Dermis blood vessel endothelial cell (primary cell): ENCODE measurements at regions not wholly inside any gene's neighbourhood (a gene's known extent, or its start where the extent isn't known, plus 50 kb on each side); places are given as distances from the start of the nearest gene placed in this dataset.
"Not testable (repeated sequence)": the region's sequence is repeated elsewhere in the genome, so short reads cannot be mapped to it uniquely, and the experiment has no call there.

Experiments used
- DNase-seq: peaks from one replicate; pipeline ENCODE4 v3.0.0; 2010

DNA sequence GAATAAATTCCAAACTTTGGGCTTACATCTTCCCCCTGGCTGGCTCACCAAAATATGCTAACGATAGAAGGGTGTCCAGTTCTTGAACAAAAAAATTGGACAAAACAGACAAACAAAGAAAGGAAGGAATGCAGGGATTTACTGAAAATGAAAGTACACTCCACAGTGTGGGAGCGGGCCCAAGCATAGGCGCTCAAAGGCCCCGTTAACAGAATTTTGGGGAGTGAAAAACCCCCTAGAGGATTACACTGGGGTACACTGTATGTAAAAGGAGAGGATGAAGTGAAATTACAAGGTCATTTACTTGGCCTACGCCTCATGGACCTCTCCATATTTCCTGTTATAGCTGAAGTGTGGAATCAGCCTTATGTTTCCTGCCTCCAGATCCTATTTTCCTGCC lies 899.7 kb downstream of the DSC3 start:
- DNase-seq: no peak

DNA sequence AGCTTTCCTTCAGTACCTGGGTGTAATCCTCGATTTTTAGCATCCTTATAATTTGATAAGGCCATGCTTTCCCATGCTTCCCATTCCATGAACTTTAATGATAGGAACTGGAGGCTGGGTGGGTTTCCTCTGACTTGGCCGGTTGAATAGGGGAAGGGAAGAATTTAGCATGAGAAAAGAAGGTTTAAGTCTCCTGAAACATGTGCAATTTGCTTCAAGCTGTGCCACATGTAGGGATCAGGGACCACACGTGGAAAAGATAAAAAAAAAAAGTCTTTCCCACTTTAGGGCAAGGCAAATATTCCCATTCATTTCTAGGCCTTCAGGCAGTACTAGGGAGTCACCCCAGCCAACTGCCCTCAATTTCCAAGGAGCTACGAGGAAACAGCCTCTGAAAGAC lies 900.3 kb downstream of the DSC3 start:
- DNase-seq: no peak

DNA sequence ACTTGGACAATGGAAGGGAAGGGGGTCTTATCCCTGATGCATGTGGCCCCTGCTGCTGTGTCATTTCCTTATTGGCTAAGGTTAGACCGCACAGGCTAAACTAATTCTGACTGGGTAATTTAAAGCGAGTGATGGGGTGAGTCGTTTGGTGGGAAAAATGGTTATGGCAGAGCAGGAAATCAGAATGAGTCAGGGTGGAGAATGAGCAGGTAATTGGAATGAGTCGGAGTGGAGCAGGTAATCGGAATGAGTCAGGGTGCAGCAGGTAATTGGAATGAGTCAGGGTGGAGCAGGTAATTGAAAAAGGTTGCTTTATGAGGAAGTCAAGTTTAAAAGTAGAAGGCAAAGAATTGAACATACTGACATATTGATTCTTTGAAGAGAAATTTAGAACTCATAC lies 901.0 kb downstream of the DSC3 start:
- not testable (repeated sequence) for DNase-seq

GRCh38 chr18:30139631-30140287 lies 902.8 kb downstream of the DSC3 start:
- DNase-seq: no peak

DNA sequence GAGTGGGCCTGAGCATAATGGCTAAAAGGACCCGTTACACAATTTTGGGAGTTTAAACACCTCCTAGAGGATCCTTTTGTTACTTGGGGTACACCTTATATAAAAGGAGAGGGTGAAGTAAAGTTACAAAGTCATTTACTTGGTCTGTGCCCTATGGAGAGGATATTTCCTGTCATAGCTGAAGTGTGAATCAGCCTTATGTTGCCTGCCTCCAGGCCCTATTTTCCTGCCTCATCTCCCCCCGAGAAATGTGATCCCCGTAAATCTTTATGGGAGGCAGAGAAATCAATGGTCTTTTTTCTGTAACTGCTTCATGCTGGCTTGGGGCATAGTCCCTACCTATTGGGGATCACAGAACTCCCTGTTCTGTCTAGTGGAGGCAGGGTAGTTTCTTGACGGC lies 906.6 kb downstream of the DSC3 start:
- no peak for DNase-seq

DNA sequence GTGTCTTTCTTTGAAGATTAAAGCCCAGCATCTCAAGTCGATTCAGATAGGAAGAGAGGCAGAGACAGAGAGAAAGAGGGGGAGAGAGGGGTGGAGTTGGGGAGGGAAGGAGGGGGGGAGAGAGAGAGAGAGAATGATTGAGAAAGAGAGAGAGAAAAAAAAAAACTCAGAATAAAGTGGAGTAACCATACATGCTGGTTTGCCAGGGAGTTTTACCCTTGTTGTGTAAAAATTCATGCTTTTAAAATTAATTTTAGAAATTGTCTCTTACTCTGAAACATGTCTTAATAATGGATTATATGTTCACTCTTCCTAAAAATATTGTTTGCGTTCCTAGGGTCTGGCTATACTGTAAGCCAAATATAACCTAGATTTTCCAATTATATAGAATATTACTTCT lies 908.5 kb downstream of the DSC3 start:
- no peak for DNase-seq

- DNase-seq: no peak
These were observed 909.6 kb downstream of the DSC3 start for GRCh38 chr18:30132959-30133358.

DNA sequence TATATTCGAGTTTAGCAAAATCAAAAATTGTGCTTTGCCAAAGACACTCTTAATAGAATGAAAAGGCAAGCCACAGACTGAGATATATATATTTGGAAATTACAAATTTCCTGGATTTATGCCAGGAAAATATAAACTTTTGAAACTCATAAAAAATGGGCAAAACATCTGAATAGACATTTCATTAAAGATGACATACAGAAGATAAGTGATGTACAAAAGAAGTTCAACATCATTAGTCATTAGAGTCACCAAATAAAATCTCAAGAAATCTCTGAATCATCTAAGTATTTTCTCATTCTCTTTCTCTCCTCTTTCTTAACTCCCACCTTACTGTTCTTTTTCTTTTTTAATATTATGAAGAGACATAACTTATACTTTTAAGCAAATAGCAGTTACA lies 921.1 kb downstream of the DSC3 start:
- no peak for DNase-seq

DNA sequence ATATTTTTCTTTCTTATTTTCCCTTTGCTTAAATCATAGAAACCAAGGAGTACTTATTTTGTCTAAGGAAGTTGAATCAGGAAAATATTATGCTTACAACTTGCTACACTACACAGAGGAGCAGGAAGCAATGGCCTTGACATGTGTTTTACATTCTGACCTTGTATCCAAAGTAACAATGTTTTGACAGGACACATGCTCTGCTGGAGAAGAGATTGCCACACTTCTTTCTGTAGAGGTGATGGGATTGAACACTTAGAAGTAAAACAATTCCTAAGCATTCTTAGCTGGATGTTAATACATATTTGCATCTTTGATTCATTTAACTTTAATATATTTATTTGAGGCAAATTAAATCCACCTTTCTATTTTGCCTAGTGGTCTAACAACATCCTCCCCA lies 929.1 kb downstream of the DSC3 start:
- peak; percentile 3 for DNase-seq

GRCh38 chr18:30106356-30106755 lies 936.2 kb downstream of the DSC3 start:
- no peak for DNase-seq

DNA sequence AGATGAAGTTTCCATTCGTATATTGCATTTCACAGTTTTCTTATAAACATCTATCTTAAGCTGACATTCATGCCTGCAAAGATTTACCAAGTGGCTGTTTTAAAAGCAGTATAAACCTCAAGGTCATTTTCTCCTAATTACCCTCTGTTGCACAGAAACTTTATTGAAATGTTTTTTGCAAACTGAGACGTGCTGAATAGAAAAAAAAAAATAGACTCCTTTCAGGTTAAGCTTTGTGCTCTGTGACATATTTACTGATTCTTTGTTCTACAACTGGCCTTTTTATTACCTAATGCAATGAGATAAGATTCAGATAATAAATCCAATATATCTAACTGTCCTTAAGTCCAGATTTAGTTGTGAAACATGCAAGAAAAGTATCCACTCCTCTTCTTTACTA lies 938.7 kb downstream of the DSC3 start:
- DNase-seq: no peak

DNA sequence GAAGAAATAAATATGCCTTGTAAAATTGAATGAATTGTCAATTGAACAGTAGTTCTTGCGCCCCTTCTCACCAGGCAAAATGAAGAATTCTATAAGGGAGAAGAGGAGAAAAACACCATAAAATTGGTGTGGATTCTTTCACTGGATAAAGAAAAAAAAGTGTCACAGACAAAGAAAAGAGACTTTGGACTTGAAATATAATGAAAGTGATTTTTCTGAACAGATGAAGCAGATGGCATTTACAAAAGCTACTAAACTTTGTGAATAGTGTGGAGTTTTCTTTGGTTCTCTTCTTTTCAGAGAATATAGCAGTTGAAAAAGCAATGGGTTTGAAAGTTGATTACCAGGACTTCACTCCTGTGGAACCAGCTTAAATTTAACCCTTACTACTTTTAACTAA lies 945.7 kb downstream of the DSC3 start:
- no peak for DNase-seq

DNA sequence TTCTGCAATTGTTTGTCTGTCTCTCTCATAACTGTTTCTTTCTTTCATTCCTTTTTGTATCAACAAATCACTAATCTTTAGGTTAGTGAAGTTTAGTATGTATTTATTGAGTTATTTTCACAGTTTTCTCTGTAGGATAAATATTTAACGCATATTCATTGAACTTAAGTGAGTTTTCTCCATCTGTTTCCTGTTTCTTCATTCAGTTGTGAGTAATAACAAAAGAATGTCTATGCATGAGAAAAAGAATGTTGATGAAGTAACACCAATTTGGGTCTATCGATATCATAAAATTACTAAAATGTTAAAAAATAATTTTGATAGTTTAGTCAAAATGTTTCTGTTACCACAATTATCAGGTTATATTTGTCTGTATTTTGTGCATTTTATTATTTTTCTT lies 948.0 kb downstream of the DSC3 start:
- DNase-seq: peak; percentile 45

DNA sequence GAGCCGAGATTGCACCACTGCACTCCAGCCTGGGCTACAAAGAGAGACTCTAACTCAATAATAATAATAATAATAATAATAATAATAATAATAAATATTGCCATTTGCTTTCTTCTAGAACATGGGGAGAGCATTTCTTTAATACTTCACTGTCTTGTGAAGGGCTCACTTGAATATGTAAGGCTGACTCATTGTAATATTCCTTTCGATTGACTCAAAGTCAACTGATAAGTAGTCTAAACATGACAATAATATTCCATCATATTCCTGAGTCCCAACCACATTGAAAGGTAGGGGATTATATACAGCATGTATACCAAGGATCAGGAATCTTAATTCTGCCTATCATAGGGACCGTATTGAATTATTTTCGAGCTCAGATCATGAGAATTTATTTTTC lies 949.2 kb downstream of the DSC3 start:
- no peak for DNase-seq

GRCh38 chr18:30088238-30089015 lies 954.1 kb downstream of the DSC3 start:
- no peak for DNase-seq

DNA sequence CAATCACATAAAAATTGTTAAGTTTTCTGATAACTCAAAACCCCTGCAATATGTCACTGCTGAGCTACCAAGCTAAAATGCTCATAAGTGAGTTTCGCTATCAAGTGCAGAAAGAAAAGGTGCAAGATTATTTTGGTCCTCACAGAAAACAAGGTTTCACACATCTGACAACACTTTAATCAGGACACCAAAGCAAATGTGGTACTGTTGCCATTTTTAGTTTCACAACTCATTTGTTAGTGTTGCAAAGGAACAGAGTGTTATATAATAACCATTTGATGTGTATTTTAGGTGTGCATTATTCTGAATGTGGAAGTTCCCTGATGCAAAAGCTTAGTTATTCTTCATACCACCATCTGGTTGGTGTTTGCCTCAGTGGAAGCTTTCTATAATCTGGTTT lies 956.2 kb downstream of the DSC3 start:
- DNase-seq: no peak

GRCh38 chr18:30081122-30081521 lies 961.4 kb downstream of the DSC3 start:
- no peak for DNase-seq

- DNase-seq: no peak
These were observed 969.7 kb downstream of the DSC3 start for GRCh38 chr18:30072609-30073385.

DNA sequence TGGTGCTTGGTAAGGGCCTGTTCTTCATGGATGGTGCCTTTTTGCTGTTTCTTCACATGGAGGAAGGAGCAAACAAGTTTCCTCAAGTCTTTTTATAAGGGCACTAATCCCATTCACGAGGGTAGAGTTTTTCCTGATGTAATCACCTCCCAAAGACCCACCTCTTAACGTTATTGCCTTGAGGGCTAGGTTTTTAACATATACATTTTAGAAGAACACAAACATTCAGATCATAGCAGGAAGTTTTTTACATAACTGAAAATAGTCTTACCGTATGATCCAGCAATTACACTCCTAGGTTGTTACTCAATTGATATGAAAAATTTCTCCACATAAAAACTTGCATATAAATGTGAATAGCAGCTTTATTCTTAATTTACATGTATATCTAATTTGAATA lies 976.3 kb downstream of the DSC3 start:
- DNase-seq: no peak

- no peak for DNase-seq
These were observed 985.1 kb downstream of the DSC3 start for GRCh38 chr18:30057398-30057797.

DNA sequence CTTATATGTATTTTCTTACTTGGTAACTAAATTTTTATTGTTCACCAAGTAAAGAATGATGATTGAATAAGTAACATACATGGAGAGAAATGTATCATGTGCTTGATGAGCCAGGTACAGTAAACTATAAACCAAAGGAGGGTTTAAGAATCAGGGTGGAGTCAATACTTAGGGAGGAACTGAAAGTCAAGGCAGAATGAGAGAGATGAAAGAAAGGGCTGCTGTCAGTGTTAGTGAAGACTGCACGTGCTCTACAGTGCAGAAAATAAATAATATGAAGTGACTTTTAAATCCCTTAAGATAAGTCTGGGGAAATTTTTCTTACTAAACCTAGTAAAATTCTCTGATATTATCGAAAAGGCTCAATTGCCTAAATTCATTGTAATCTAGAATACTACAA lies 986.0 kb downstream of the DSC3 start:
- DNase-seq: no peak

DNA sequence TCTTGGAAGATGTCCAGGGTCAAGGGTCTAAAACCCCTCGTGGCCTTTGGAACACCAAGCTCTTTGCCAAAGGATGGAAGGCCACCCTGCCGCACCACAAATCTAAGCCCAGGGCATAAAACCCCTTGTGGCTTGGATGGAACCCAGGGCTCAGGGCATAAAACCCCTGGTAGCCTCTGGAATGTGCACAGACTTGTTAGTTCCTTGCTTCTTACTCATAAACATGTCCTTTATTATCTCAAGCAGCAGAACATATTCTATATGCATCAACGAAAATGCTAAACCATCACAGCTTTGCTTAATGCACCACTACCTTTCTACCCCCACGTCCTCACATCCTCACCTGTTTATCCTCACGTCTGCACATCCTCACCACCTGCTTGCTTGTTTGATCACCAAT lies 998.0 kb downstream of the DSC3 start:
- DNase-seq: no peak

GRCh38 chr18:30039201-30039600 lies 1003.3 kb downstream of the DSC3 start:
- no peak for DNase-seq

GRCh38 chr18:30034818-30035217 lies 1007.7 kb downstream of the DSC3 start:
- DNase-seq: no peak
